ENCODE measurements at regions not wholly inside any gene's neighbourhood (a gene's known extent, or its start where the extent isn't known, plus 50 kb on each side); places are given as distances from the start of the nearest gene placed in this dataset.

DNA sequence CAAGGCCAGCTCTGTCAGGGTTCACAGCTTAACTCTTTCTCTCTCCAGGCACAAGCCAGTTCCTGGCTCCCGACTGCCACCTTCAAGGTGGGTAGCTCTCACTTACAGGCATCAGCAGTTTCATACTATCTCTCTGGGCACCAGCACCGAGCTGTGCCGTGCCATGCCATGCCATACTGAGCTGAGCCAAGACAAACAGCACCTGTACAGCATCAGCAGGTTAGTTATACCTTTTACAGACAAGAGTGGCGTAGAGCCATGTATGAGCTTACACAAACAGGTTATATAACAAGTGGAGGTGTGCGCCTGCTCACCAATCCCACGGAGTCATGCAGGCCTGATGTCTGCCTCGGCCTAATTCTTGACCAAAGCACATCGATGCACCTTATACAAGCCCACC is 1098.7 kb downstream of the AACS start:
- Mint-ChIP-seq H3K4me3 (no peak overlapping the region), H3K27me3 (no peaks in the 10 kb centered on the region), H3K36me3 (ENCODE audit: low read depth) (no peaks in the 10 kb centered on the region), H3K27ac (no peak overlapping the region), H3K4me1 (ENCODE audit: low read depth) (no peaks in the 10 kb centered on the region), H3K9me3 (peaks cover 4% of the 10 kb centered on the region)
- DNase-seq (no peak), ATAC-seq (no peak)
- TF ChIP-seq CTCF (IDR thresholded peaks at IDR 0.05): no peak
- ChIA-PET POLR2A (no interaction called here), CTCF (no interaction called here)
- intact Hi-C loops (cut with micrococcal nuclease): no loop called here

DNA sequence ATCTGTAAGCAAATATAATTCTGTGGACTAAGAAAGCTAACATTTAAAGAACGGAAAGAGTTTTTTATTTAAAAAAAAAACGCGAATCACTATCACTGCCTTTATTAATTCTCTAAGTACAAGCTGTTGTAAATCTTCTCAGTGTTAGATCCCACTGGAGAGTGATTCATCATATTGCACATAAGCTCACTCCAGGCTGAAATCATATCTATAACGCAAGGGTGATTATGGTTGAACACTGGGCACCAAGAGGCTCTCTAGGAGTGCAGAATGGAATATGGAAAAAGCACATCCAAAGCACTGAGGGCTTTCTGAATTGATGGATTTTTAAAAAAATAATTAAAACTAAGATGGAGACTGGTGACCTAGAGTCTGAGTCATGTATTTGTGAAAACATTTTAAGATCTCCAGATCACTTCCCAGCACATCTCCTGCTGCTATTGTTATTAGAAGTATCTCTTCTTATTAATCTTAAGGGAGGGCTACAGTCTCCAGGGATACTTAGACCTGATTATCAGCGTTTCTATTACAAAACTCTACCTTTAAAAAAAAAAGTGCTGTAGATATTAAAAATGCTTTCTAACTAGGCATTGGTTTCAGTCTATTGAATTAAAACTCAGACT is 1106.8 kb downstream of the AACS start:
- Mint-ChIP-seq H3K27me3 (no peaks in the 10 kb centered on the region), H3K9me3 (peaks cover 6% of the 10 kb centered on the region), H3K36me3 (ENCODE audit: low read depth) (no peaks in the 10 kb centered on the region), H3K27ac (no peak overlapping the region), H3K4me3 (no peak overlapping the region), H3K4me1 (ENCODE audit: low read depth) (no peaks in the 10 kb centered on the region)
- ATAC-seq (no peak), DNase-seq (no peak)
- CTCF ChIA-PET: interaction anchor here (1.4 kb wide), 1 partner anchor 12 kb away, joined by 3 read pairs; no protein-coding TSS in a partner anchor
- POLR2A ChIA-PET: no interaction called here
- TF ChIP-seq CTCF (IDR thresholded peaks at IDR 0.05): no peak
- intact Hi-C loops (cut with micrococcal nuclease): no loop called here

GRCh38 chr12:126182619-126183236 is 1117.5 kb downstream of the AACS start:
- TF ChIP-seq CTCF (IDR thresholded peaks at IDR 0.05): no peak
- Mint-ChIP-seq H3K9me3 (peaks cover 6% of the 10 kb centered on the region), H3K27ac (no peak overlapping the region), H3K4me1 (ENCODE audit: low read depth) (no peaks in the 10 kb centered on the region), H3K4me3 (no peak overlapping the region), H3K27me3 (no peaks in the 10 kb centered on the region), H3K36me3 (ENCODE audit: low read depth) (no peaks in the 10 kb centered on the region)
- ChIA-PET CTCF (no interaction called here), POLR2A (no interaction called here)
- ATAC-seq: no peak
- no peak for DNase-seq
- intact Hi-C loops (cut with micrococcal nuclease): no loop called here

DNA sequence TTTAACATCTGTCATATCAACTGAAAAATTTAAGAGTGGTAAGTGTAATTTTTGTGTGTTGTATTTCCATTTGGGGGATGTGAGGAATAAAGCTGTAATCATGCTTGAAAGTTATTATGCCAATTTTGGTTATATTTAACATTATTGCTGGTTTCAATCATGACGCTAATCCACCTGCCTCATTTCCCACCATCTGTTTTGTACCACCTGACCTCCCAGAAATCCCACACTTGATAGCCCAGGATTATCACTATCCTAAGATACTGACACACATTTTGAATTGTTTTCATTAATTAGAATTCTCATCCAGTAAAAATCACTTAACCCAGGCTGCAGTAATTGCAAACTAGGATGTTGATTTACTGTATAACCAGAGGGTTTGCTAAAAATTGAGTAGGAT is 1119.8 kb downstream of the AACS start:
- no peak for DNase-seq
- CTCF ChIA-PET: no interaction called here
- intact Hi-C loops (cut with micrococcal nuclease): no loop called here
- Mint-ChIP-seq H3K9me3 (peaks cover 5% of the 10 kb centered on the region), H3K4me3 (no peak overlapping the region), H3K27me3 (peaks cover 5% of the 10 kb centered on the region), H3K27ac (no peak overlapping the region), H3K4me1 (ENCODE audit: low read depth) (no peaks in the 10 kb centered on the region), H3K36me3 (ENCODE audit: low read depth) (no peaks in the 10 kb centered on the region)
- POLR2A ChIA-PET: no interaction called here
- no peak for ATAC-seq
- TF ChIP-seq CTCF (IDR thresholded peaks at IDR 0.05): no peak

DNA sequence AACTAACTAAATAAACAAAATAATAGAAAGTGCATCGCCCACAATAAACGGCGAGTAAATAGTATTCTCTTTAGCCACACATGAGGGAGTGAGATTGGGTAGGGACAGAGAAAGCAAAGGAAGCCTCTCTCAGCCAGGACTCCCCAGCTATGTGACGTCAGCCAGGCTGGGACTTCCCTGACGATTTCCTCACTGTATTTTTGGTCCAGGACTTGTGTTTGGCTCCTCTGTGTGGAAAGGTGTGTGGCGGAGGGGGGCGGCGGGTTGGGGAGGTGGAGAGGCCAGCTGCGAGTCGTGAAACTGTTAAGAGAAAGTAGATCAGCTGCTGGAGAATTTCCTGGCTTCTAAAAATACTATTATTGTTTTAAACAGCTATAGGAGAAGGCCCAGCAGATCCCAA is 1124.6 kb downstream of the AACS start:
- DNase-seq (no peak), ATAC-seq (no peak)
- H3K36me3 Mint-ChIP-seq (ENCODE audit: low read depth): no peaks in the 10 kb centered on the region
- no peak overlapping the region for H3K4me3 Mint-ChIP-seq
- intact Hi-C loops (cut with micrococcal nuclease): no loop called here
- no peak for TF ChIP-seq CTCF (IDR thresholded peaks at IDR 0.05)
- H3K27me3 Mint-ChIP-seq: peaks cover 10% of the 10 kb centered on the region
- ChIA-PET POLR2A (no interaction called here), CTCF (no interaction called here)
- no peaks in the 10 kb centered on the region for H3K9me3 Mint-ChIP-seq
- H3K27ac Mint-ChIP-seq: no peak overlapping the region
- H3K4me1 Mint-ChIP-seq (ENCODE audit: low read depth): no peaks in the 10 kb centered on the region
